HG03469 (cell line): ENCODE measurements at regions not wholly inside any gene's neighbourhood (a gene's known extent, or its start where the extent isn't known, plus 50 kb on each side); places are given as distances from the start of the nearest gene placed in this dataset.
"Not testable (repeated sequence)": the region's sequence is repeated elsewhere in the genome, so short reads cannot be mapped to it uniquely, and the experiment has no call there.

ENCODE experiments used
- ATAC-seq: cut with Tn5 transposase; IDR thresholded peaks from one replicate; pipeline ENCODE4 v1.9.1; 2021; ENCODE audit warnings: mild to moderate bottlenecking, moderate library complexity, moderate number of reproducible peaks; ENCODE audit not compliant: unreplicated experiment

DNA sequence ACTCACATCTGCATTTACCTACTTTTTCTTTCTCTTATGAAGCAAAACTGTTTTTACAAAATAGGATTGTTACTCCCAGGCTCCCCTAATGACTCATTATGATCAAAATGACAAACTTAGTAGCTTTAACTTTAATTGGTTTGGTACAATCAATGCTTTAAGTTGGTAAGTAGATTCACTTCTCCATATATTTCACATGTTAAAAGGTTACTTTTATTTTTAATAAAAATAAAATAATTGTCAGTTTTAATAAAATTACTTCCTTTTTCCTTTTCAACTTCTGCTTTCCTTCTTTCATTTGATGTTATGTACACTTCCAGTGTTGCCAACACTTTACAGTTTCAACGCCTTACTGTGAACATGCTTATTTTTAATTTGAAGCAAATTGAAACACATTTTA, 477.6 kb downstream of the SETD4 start:
- ATAC-seq, result no peak

DNA sequence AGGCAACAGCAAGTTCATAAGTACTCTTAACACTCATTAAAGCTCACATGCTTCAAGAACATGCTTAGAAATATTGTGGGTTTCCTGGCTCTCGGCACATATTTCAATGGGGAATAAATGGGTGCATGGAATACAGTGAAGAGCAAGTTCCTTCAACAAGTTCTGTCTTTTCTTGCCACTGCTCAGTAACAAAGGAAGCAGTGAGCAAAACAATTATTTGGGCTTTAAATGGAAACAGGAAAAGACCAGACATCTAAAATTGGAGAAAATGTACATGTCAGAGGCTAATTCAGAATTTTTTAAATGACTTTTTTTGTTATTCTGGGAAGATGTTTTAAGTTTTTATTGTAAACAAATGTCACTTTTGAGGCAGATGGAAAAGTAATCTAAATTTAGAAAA, 478.7 kb downstream of the SETD4 start:
- no peak for ATAC-seq

DNA sequence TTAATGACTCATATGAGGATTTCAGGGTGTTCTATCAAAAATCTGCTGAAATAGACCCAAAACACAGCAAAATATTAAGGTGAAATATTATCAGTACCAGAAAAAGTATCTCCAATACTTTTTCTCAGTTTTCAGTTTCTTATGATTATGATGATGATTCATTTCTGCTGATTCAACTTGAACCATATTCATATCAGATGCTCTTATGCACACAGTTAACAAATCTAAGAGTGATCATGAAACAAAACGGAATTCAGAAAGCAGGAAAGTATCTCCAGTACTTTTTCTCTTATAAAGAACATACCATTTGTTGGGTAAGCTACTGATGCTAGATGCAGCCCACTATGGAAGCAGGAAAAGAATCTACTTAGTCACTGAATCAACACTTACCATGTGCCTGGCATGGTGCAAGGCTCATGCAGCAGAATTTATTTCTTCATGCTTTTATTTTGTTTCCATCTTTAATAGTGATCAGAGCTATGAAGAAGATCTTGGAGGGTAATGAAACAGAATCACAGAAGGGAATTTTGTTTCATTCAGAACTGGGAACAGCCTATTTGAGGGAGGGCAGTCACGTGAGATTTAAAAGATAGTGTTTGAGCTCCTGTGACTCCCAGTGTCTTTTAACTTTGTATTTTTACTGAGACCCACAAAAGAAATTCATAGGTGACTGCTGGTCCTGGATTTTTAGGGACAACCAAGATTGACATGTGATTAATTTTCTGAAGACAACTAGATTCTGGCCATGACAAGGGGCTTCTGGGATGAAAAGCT, 480.6 kb downstream of the SETD4 start:
- ATAC-seq, result no peak

DNA sequence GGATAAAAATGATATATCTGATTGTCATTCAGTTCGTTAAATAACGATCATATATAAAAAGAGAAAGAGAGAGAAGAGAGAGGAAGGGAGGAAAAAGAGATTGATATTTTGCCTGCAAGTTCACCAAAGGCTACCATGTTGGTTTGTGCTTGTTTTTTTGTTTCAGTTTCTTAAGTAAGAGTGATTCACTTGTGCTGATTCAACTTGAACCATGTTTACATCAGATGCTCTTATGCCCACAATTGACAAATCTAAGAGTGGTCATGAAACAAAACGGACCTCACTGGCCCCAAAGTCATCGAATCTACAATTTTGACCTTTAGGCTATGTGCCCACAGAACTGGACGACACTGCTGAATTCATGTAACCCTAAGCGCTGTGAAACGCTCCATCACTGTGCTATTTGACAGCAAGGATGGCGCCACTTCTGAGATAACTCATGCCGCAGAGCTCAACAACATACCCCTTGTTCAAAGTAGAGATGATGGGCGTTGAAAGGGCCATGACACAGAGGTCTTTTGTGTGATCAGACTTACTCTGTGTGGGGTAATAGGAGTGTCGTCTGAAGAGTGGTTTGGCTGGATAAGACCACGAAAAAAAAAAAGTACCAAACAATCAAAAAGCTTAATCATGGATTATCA, 481.4 kb downstream of the SETD4 start:
- ATAC-seq, result no peak

DNA sequence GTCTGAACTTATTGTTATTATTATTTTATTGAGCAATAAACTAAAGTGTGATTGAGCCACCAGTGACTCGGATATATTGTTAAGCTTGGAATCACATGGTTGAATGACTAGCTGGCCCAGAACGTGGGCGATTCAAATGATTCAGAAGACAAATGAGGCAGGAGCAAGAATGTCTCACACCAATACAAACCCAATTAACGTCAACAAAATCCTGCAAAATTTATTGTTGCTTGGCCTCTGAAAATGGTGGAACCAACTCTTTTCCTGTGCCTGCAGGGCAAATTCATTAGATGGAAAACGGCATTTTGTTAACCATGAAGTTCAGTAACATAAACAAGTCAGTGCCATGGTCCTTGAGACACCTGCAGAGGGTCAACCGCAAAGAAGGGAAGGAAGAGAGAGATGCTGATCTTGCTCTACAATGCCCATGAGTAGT, 482.0 kb downstream of the SETD4 start:
- no peak for ATAC-seq

DNA sequence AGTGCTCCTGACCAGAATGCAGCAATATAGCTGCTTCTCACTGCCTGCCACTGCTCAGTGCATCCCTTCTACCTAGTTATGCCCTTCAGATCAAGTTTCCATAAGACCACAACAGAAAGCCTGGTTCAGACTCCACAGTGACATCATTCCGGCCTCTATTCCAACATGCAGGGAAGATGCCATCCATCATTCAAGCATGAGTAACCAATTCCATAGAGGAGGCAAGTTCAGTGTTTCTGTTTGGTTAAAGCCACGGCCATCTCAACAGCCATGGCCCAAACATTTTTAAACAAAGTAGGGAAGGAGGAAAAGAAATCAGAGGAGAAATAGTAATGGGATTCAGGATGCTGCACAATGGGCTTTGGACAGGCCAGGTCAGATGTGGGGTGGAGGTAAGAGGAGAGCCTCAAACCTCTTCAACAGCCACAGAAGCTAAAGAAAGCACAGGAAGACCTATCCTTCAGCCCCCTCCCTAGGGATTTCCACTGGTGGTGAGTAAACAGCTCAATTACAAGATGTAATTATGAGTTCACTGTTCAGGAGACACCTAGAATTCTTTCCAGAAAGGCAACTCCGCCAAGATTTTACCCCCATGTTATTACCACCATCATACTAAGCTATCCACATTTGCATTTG, 484.9 kb downstream of the SETD4 start:
- no peak for ATAC-seq

DNA sequence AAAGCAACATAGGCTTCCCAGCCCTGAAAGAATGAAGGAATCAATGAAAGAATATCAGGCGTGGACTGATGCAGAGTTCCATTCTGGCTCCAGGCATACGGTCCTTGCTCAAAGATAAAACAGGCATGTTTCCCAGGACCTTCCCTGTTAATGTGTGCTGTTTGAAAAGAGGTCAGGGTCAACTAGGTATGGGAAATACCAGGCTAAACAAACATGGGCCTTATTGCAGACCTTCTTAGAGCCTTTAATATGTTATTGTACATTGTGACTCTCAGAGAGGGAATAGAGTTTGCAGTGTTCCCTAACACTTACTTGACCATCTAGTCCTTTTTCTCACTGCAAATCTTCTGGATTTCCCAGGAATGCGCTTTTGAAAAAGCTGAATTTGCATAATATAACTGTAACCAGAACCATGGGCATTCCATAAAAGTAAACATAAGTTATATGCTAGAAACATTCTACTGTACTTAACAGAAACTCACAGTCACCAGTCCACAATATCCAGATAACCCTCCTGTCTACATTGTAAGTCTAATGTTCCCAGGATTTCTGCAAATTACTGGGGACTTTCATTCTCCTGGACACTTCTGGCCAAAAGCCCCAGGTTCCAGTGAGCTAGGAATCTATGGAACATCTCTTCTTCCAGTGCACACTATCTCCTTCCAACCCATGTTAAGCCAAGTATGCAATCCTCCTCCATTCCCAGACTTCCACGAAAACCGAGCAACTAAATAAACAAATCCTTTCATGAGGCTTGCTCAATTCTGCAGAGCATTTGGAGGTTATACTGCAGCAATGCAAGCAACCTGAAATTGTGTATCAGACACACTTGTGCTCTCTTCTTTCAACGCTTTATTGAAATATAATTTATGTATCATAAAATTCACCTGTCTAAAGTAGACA, 486.6 kb downstream of the SETD4 start:
- no peak for ATAC-seq

DNA sequence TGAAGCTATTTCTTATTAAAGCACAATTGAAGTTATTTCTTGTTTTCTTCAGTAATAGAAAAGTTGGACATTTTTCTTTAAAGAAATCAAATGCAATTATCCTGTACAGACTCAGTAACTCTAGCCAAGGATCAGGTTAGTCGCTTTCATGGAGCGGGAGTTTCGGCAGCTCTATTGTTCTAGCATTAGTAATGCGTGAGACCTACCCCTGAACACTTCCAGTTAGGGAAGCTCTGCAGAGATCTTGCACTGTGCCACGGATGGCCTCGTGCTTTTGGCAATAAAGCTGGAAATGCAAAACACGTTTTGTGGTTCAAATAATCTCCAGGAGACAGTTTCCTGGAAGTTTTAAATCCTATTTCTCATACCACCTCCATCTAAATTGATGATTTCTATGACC, 488.4 kb downstream of the SETD4 start:
- ATAC-seq, result no peak

DNA sequence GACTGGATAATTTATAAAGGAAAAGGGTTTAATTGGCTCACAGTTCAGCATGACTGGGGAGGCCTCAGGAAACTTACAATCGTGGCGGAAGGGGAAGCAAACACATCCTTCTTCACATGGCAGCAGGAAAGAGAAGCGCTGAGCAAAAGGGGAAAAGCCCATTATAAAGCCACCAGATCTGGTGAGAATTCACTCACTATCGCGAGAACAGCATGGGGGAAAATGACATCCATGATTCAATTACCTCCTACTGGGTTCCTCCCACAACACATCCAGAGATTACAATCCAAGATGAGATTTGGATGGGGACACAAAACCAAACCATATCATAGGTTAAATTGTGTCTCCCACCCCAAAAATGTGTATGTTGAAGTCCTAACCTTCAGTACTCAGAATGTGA, 491.7 kb downstream of the SETD4 start:
- ATAC-seq, result no peak

DNA sequence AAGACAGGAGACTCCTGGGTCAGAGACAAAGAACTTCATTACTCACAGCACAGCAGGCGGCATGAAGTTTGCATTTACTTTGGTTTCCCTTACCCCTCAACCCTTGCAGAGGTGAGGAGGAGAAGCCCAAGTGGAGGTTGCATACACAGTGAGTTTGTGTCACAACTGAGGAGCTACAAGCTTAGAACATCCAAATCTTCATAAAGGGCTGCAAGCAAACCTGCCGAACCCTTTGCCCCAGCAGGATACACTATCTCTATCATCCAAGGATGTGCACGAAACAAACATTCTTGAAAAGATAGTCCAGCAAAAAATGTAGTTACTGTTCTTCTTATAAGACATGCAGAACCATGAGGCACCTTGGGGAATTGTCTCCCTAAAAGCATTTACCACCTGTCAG, 493.5 kb downstream of the SETD4 start:
- ATAC-seq, result no peak

DNA sequence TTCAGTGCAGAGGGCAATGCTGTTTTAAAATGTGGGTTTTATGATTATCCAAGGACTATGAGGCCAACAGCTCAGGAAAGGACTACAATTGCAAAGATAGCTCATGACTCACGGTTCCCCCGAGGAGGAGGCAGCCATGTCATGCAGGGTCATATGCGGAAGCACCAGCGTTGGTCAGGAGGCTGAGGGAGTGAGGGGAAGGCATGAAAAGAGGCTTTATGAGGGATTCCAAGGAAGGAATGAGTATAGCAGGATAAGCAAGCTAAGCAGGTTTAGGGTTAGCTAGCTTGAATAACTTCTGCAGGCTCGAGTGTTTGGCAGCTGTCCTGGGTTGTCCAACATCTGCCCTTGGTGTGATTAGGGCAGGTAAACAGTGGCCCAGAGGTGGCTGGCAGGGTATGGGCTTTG, 495.1 kb downstream of the SETD4 start:
- ATAC-seq, result no peak

DNA sequence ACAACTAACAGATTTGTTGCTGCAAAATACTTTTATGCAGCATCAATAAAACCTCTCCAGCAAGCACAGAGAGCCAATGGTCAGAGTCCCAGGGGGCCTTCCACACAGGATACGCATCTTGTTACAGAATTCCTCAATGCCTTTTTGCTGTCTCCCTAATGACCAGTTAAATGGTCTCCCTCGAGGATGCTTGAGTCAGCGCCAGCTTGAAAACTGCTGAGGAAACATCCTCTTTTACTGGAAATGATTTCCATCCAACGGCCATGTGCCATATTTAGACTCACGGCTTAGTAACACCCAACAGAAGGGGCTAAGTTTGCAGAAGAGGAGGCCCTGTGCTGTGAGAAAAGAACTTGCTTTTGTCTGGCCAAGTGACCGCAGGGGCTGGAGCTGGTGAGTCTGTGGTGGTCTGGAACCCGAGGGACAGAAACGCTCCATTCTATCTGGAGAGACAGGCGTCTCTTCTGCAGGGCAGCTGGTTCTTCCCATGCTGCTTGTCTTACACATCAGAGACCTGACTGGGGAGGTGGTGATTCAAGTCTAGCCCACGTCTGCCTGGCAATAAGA, 496.4 kb downstream of the SETD4 start:
- no peak for ATAC-seq

DNA sequence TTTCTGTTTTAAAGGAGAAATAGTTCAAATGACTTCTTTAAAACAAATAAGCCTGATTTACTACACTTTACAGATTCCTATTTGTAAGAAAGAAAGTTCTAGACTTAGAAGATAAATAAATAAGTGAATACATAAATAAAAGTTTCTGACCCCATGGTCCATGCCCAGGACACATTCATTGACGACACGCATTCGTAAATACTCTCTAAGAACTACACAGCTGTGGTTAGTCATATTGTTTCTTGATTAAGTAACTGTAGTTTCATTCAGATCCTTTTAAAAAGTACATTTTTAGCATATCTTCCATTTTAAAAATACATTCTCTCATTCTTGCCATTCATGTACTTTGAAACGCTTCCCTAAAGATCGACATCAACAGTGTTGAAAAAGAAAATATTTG, 497.4 kb downstream of the SETD4 start:
- no peak for ATAC-seq

DNA sequence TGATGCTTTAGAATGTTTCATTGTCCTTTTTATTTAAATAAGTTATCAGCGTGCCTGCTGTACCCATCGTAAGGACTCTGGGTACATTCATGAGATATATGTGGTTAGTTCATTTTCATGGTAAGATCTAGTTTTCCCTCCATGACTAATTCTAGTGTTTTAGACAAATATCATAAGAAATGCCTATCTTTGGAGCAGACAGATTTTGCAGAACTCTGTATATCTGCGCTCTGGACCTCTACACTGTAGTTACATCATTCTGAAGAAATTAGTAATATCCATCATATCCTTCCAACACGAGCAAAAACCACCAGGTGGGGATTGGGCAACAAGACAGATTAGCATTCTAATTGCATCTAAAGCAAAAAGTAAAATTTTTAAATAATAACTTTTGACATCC, 499.2 kb downstream of the SETD4 start:
- no peak for ATAC-seq

DNA sequence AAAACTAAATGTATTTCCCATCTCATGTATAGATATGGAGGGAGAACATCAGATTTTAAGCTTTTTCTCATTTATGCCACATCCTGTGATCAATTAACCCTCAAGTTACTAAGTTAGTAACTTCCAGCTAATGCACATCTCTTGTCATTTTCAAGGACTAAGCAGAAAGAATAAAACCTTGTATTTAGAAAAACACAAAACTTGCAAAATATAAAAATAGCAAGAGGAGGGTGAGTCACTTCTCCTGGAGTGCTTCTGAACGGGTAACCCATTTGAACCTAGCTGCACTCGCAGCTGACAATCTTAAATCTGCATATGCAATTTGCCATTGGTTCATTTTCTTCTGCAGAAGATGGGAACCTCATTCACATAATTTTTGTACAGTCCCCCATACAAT, 500.5 kb downstream of the SETD4 start:
- no peak for ATAC-seq

DNA sequence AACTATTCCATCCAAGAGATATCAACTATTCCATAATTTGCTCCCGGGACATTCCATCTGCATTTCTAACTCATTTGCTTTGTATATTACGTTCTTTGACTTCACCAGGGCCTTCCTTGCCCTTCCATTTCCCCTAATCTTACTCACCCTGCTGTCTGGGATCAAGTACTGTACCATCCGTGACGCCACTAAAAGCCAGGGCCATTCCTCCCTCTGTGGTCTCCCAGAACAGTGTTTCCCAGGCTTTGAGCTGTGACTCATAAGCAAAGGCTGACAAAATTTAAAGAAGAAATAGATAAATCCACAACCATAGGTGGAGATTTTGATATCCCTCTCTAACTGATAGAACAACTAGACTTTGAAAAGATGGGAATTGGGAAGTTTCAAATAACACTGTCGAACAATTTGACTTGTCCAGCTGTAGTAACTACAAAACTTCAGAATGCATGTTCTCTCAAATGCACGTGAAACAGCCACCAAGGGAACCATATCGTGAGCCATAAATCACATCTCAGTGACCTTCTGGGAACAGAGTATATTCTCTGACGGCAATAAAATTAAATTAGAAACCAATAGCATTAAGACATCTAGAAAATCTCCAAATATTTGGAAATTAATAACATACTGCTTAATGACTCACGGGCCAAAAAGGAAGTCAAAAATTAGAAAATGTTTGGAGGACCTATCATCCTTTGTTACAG, 501.0 kb downstream of the SETD4 start:
- ATAC-seq, result no peak

DNA sequence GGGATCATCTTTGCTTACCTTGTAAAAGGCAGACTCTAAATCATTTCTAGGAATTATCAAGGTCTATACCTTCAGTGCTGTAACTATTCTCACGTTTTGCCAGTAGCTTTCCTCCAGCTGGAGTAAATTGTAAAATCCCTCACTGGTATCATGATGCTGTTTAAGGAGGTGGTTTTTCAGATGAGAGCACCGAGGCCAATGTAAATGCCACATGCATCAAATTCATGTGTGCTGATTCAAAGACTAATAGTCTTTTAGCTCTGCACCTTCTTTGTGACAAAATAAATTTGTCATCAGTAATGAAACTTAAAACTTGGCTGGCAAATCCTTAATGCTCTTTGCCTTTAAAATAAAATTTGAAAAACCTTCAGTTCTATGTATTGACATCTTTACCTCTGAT, 503.8 kb downstream of the SETD4 start:
- no peak for ATAC-seq

DNA sequence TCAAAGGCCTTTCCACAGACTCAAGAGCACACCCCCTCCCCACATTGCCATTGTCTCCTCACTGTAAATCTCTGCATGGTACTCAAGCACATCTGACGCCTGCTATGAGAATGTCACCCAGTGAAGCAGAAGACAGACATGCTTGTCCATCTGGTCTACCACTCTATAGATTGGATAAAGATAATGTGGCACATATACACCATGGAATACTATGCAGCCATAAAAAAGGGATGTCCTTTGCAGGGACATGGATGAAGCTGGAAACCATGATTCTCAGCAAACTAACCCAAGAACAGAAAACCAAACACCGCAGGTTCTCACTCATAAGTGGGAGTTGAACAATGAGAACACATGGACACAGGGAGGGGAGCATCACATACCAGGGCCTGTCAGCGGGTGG, 503.4 kb upstream of the RUNX1 start:
- not testable (repeated sequence) for ATAC-seq

DNA sequence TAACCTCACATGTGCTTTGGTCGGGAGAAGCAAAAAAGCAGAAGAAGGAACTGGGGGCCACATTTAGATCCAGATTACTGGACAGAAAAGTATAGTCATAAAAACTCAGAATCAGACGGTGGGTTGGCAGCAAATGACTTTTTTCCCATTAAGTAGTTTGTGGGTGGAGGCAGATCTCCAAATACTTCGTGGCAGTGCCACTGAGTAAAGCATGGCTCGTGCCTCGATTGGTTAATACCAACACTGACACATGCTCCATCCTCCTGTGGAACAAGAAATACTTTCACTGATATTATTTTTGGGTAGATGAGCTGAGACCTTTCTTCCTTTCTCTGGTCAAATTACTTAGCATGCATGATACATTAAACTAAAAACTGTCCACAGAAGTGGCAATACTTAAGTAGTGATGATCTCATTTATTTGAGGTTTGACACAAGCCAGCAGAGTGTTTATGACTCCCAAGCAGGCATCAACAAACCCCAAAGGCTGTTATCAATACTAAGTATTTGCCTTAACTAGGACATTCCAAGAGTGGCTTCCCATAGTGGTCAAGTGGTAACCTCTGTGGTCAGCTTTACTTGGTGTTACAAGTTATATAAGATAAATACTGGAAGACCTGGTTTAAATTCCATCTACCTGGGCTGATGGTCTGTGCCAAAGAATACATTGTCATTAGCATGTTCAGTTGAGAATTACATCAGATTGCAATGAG, 500.0 kb upstream of the RUNX1 start:
- no peak for ATAC-seq
